GM19025 (cell line): ENCODE measurements at regions not wholly inside any gene's neighbourhood (a gene's known extent, or its start where the extent isn't known, plus 50 kb on each side); places are given as distances from the start of the nearest gene placed in this dataset.

ENCODE experiments used
- ATAC-seq: cut with Tn5 transposase; IDR thresholded peaks from one replicate; pipeline ENCODE4 v1.9.1; 2021; ENCODE audit warnings: mild to moderate bottlenecking, low read depth, moderate library complexity; ENCODE audit not compliant: unreplicated experiment

DNA sequence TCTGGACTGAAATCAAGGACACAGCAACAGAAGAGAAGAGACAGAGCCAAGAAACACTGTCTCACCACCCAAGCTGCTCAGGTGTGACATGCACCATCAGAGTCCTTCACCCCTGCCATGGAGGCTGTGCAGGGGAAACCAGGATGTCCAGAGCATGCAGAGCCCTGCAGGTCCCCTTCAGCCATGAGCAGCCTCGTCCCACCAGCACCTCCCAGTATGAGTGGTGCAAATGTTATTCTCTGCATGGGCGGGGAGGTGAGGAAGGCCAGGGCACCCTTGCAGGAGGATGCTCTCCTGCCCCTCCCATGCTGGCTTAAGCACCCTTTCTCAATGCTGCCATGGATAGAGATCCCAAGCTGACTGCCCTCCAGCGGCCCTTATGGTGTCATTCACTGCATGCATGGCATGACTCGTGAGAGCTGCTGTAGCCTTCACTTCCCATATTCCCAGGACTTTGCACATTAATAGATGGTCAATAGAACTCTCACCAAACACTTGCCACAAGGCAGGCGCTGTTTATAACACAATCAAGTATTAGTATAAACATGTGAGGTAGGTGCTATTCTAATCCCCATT lies 171.0 kb downstream of the ANAPC1 start:
- no peak for ATAC-seq

DNA sequence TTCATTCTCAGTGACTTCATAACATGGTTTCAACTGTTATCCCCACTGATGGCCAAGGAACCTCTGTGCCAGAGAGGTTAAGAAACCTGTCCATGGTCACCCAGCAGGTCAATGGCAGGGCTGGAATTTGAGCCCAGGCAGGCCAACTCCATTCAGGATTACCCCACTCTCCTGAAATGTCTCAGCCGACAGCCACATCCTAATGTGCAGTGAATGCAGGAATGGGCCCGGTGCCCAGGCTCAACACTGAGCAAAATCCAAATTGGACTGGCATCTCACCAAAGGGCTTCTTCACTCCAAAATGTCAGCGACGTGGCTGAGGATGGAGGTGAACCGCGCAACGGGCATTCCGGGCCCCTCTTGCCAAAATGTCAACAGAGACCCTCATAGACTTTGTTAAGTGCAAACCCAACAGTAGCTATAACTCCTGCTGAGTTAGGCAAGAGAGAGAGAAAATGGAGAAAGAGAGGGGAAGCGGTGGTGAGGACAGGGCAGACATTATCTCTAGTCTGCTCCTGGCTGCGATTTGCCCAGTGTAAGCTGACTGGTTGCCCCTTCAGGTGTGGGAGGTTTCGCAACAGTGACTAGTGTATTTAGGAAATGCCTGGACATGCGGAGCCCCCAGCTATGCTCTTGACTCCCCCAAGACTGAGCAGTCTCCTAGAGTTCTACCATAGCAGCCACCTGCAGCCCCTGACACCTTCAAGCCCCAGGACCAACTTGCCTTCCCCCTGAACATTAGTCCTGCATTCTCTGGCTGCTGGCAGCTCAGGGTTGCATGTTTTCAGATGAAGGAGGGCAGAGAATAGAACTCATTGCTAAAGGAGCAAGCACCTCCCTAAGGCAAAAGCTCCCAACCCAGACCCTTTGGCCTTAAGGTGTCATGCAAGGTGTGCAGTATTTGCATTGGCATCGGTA lies 167.7 kb downstream of the ANAPC1 start:
- ATAC-seq = no peak

DNA sequence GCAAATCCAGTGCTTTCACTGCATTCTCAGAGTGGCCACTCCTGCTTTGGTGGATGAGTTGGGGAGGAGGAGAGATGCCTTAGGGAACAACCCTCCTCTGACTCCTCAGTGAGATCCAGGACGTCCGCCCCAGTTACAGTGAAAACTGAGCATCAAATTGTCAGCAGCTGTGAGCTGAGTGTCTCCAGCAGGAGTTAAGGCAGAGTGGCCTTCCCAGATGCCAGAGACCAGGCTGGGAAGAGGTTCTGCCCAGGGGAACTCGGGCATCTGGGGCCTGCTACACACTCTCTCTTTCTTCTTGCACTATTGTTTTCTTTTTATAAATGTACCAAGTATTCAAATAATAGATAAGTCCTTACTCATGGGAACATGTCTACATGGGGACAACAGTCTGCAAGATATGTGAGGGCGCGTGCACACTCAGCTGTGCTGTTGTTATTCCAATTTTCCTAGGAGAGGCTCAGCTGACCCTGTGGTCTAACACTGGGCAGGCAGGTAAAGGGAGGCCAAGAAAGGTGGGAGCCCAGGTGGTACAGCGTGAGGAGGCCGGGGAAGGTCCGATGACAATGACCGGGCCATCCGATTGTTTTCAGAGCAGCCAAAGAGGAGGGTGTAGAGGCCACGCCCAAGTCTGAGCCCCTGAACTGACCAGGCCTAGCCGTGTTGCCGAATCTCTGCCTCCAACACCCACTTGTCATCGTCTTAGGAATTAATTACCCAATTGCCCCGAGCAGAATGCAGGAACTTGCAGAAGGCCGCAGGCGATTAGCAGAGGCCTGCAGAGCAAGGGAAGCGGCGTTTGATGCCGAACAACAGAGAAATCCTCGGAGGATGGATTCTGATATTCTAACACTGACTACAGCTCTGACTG lies 166.9 kb downstream of the ANAPC1 start:
- no peak for ATAC-seq
